ENCODE measurements at regions not wholly inside any gene's neighbourhood (a gene's known extent, or its start where the extent isn't known, plus 50 kb on each side); places are given as distances from the start of the nearest gene placed in this dataset.

DNA sequence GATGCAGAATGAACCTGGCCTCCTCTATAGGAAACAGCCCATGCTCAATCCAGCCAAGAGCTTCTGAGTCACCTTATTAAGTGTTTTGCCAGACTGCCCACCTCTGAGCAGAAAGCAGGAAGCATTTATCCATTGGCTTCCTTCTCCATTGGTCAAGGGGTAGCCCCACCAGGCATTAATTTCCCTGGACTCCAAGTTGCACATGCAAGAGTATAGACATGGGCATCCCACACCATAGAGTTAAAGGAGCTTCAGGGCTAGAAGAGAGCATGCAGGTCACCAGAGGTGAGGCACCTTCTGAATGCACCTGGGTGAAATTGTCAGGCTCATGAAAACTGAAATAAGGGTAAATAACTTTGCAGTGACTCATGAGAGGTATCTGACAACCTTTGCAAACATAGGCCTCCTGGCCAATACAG is 230.8 kb upstream of the STAC start:
- TF ChIP-seq POLR2A (IDR thresholded peaks at IDR 0.05; ENCODE audit: extremely low read depth, insufficient read length) (no peak), MYC (IDR thresholded peaks at IDR 0.05; ENCODE audit: low read depth, low read length) (no peak)
- TF ChIP-seq, protein P1, sequence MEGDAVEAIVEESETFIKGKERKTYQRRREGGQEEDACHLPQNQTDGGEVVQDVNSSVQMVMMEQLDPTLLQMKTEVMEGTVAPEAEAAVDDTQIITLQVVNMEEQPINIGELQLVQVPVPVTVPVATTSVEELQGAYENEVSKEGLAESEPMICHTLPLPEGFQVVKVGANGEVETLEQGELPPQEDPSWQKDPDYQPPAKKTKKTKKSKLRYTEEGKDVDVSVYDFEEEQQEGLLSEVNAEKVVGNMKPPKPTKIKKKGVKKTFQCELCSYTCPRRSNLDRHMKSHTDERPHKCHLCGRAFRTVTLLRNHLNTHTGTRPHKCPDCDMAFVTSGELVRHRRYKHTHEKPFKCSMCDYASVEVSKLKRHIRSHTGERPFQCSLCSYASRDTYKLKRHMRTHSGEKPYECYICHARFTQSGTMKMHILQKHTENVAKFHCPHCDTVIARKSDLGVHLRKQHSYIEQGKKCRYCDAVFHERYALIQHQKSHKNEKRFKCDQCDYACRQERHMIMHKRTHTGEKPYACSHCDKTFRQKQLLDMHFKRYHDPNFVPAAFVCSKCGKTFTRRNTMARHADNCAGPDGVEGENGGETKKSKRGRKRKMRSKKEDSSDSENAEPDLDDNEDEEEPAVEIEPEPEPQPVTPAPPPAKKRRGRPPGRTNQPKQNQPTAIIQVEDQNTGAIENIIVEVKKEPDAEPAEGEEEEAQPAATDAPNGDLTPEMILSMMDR (IDR thresholded peaks at IDR 0.05; ENCODE audit: low read depth, low read length), result no peak
- TF ChIP-seq, protein P2, sequence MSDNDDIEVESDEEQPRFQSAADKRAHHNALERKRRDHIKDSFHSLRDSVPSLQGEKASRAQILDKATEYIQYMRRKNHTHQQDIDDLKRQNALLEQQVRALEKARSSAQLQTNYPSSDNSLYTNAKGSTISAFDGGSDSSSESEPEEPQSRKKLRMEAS (IDR thresholded peaks at IDR 0.05; ENCODE audit: low read depth, low read length), result no peak
